ENCODE measurements at regions not wholly inside any gene's neighbourhood (a gene's known extent, or its start where the extent isn't known, plus 50 kb on each side); places are given as distances from the start of the nearest gene placed in this dataset.

- TF ChIP-seq CTCF (IDR thresholded peaks at IDR 0.05) (peak in 1 of 6 experiments; percentile 6), POLR2A (IDR thresholded peaks at IDR 0.05) (no peak)
Measured at GRCh38 chr16:73527187-73527586, 479.3 kb upstream of the ZFHX3 start.
